Aorta (tissue), 5 donors: ENCODE measurements at regions not wholly inside any gene's neighbourhood (a gene's known extent, or its start where the extent isn't known, plus 50 kb on each side); places are given as distances from the start of the nearest gene placed in this dataset.

Experiments used
- ATAC-seq: fragments of 200-7000 bp; cut with Tn5 transposase; one replicate; pipeline ENCODE4 v1.9.1; 2022; ENCODE audit warnings: moderate library complexity; ENCODE audit not compliant: low FRiP score
- DNase-seq, 2 donors: peaks; one replicate each; pipeline ENCODE4 v3.0.0-alpha.2; 2020
- H3K27ac ChIP-seq, 2 donors: one replicate each; pipeline ENCODE4 v1.5.1; 2013; ENCODE audit warnings: low read length in 2 of 2, mild to moderate bottlenecking in 2 of 2, moderate library complexity in 2 of 2, control low read depth in 1 of 2, inconsistent platforms in 1 of 2, low read depth in 1 of 2
- H3K27me3 ChIP-seq, 2 donors: one replicate each; pipeline ENCODE4 v1.6.1; 2013; ENCODE audit warnings: control low read depth in 1 of 2, low read length in 1 of 2, mild to moderate bottlenecking in 1 of 2, moderate library complexity in 1 of 2; ENCODE audit not compliant: insufficient read depth in 2 of 2, control insufficient read depth in 1 of 2
- H3K36me3 ChIP-seq, 2 donors: one replicate each; pipeline ENCODE4 v1.6.1; 2013; ENCODE audit warnings: control low read depth in 1 of 2, low read length in 1 of 2, mild to moderate bottlenecking in 1 of 2; ENCODE audit not compliant: insufficient read depth in 2 of 2, control insufficient read depth in 1 of 2
- H3K4me1 ChIP-seq, 2 donors: one replicate each; pipeline ENCODE4 v1.6.1; 2013; ENCODE audit warnings: low read length in 2 of 2, control low read depth in 1 of 2, mild to moderate bottlenecking in 1 of 2, moderate library complexity in 1 of 2; ENCODE audit not compliant: insufficient read depth in 2 of 2, control insufficient read depth in 1 of 2
- H3K4me3 ChIP-seq, 2 donors: one replicate each; pipeline ENCODE4 v1.5.1; 2013; ENCODE audit warnings: low read length in 2 of 2, control low read depth in 1 of 2, mild to moderate bottlenecking in 1 of 2
- H3K9me3 ChIP-seq: one replicate; pipeline ENCODE4 v1.6.1; 2013; ENCODE audit warnings: mild to moderate bottlenecking, low read length; ENCODE audit not compliant: control insufficient read depth
- WGBS, 2 donors: extraction: QIAGEN DNeasy Blood & Tissue Kit; methylation state at CpG; one replicate each; pipeline ENCODE4 v1.1.7; 2013; 5-methylcytosine and 5-hydroxymethylcytosine counted together
- intact Hi-C, 2 donors: fragments of 100-400 bp; cut with DNase I; formaldehyde crosslinking; loops; one replicate each; pipeline versions ENCODE4 v1.14.2 to v1.15.0; 2022
- donor health status: healthy with polysubstance abuse.
- donor health status: Bipolar disorder and iron deficiency.
- donor health status: DM: no; HTN: no; CAD: no.
- donor health status: DM: no; HTN: no; CAD: no.
- donor health status: DM: yes; HTN: yes; CAD: no.

- DNase-seq (no peak), ATAC-seq (no peak)
- no peak overlapping the region for H3K4me3 ChIP-seq
- H3K4me1 ChIP-seq = no peaks in the 10 kb centered on the region
- H3K27ac ChIP-seq = no peak overlapping the region
- no peaks in the 10 kb centered on the region for H3K9me3 ChIP-seq
- intact Hi-C loops = no loop called here
- H3K36me3 ChIP-seq = no peaks in the 10 kb centered on the region
- WGBS, 2 donors = 30 to 43% methylated on average over 2 of the region's 2 CpGs
- H3K27me3 ChIP-seq = no peaks in the 10 kb centered on the region
Observed at GRCh38 chr9:28319981-28320380, 746.7 kb upstream of the C9orf72 start.

DNA sequence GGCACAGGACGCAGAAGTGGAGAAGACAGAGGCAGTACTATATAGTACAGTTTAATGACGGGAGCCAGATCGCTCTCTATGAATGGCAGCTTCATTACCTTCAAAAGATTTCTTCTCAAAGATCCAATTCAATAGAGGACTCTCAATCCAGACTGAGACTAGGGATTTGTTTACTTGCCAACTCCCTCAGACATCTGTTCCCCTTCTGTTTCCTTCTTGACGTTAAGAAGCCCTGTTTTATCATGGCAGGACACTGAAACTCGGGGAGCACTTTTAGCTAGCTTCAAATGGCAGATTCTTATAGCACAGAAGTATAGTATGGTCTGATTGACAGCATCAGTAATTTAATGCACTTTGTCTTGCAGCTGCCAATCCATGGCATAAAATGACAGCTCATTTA lies 747.3 kb upstream of the C9orf72 start:
- intact Hi-C loops = no loop called here
- WGBS, 2 donors = 27 to 33% methylated on average over 5 of the region's 5 CpGs

GRCh38 chr9:28329323-28329722 lies 756.0 kb upstream of the C9orf72 start:
- no peaks in the 10 kb centered on the region for H3K36me3 ChIP-seq
- H3K27ac ChIP-seq = no peak overlapping the region
- H3K27me3 ChIP-seq = no peaks in the 10 kb centered on the region
- no peaks in the 10 kb centered on the region for H3K4me1 ChIP-seq
- WGBS, 2 donors = 85 to 90% methylated on average over 3 of the region's 3 CpGs
- no peak for DNase-seq
- H3K9me3 ChIP-seq = peaks cover 1% of the 10 kb centered on the region
- intact Hi-C loops = no loop called here
- H3K4me3 ChIP-seq = no peak overlapping the region
- ATAC-seq = no peak

More for the DNA sequence above, 747.3 kb upstream of the C9orf72 start:
- H3K27ac ChIP-seq = no peak overlapping the region
- no peak overlapping the region for H3K4me3 ChIP-seq
- H3K4me1 ChIP-seq = no peaks in the 10 kb centered on the region
- no peaks in the 10 kb centered on the region for H3K9me3 ChIP-seq
- DNase-seq (no peak), ATAC-seq (no peak)
- H3K36me3 ChIP-seq = no peaks in the 10 kb centered on the region
- H3K27me3 ChIP-seq = no peaks in the 10 kb centered on the region

DNA sequence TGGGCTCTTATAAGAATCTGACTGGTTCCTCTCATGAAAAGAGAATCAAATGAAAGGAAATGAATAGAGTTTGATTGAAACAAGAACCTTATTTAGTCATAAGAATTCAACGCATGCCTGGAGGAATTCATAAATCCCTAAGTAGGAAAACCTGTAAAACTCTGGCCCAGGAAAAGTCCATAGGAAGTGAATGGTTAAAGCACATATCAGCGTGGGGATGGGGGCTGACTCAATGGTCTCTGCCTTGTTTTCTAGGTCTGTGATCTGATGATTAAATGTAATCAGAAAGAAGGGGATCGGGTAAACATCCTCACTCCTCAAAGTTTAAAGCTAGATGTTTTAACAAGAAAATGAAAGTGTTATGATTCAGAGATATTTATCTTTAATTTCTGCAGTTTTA lies 759.4 kb upstream of the C9orf72 start:
- intact Hi-C loops = no loop called here
- DNase-seq (no peak), ATAC-seq (no peak)
- no peaks in the 10 kb centered on the region for H3K4me1 ChIP-seq
- H3K36me3 ChIP-seq = no peaks in the 10 kb centered on the region
- no peak overlapping the region for H3K4me3 ChIP-seq
- no peaks in the 10 kb centered on the region for H3K27me3 ChIP-seq
- H3K27ac ChIP-seq = no peak overlapping the region
- H3K9me3 ChIP-seq = no peaks in the 10 kb centered on the region
- 62 to 73% methylated on average over 3 of the region's 3 CpGs for WGBS, 2 donors

- WGBS, 2 donors = 71 to 75% methylated on average over 4 of the region's 4 CpGs
- Histone ChIP-seq H3K36me3 (no peaks in the 10 kb centered on the region), H3K9me3 (peaks cover 2% of the 10 kb centered on the region), H3K4me3 (no peak overlapping the region), H3K27me3 (no peaks in the 10 kb centered on the region), H3K27ac (no peak overlapping the region), H3K4me1 (no peaks in the 10 kb centered on the region)
- ATAC-seq (no peak), DNase-seq (no peak)
- intact Hi-C loops = loop anchor here in 1 of 2 donors (10.0 kb wide), 1 partner anchor 63 kb away; no protein-coding TSS in a partner anchor
Observed at GRCh38 chr9:28341913-28342312, 768.6 kb upstream of the C9orf72 start.

GRCh38 chr9:28342815-28343338 lies 769.6 kb upstream of the C9orf72 start:
- DNase-seq (no peak), ATAC-seq (no peak)
- H3K4me3 ChIP-seq = no peak overlapping the region
- intact Hi-C loops = loop anchor here in 1 of 2 donors (10.0 kb wide), 1 partner anchor 62 kb away; no protein-coding TSS in a partner anchor
- no peaks in the 10 kb centered on the region for H3K4me1 ChIP-seq
- WGBS, 2 donors = 78 to 81% methylated on average over 2 of the region's 2 CpGs
- no peaks in the 10 kb centered on the region for H3K27me3 ChIP-seq
- H3K36me3 ChIP-seq = no peaks in the 10 kb centered on the region
- no peak overlapping the region for H3K27ac ChIP-seq
- H3K9me3 ChIP-seq = peaks cover 2% of the 10 kb centered on the region

- H3K27ac ChIP-seq = no peak overlapping the region
- no peaks in the 10 kb centered on the region for H3K4me1 ChIP-seq
- no peaks in the 10 kb centered on the region for H3K27me3 ChIP-seq
- no peaks in the 10 kb centered on the region for H3K9me3 ChIP-seq
- DNase-seq (no peak), ATAC-seq (no peak)
- intact Hi-C loops = loop anchor here in 1 of 2 donors (10.0 kb wide), 1 partner anchor 58 kb away; no protein-coding TSS in a partner anchor
- 35 to 54% methylated on average over 2 of the region's 2 CpGs for WGBS, 2 donors
- H3K4me3 ChIP-seq = no peak overlapping the region
- H3K36me3 ChIP-seq = no peaks in the 10 kb centered on the region
Observed at GRCh38 chr9:28363151-28363562, 789.9 kb upstream of the C9orf72 start.

GRCh38 chr9:28365020-28365640 lies 791.8 kb upstream of the C9orf72 start:
- DNase-seq (no peak), ATAC-seq (no peak)
- WGBS, 2 donors = 36 to 51% methylated on average over 6 of the region's 6 CpGs
- Histone ChIP-seq H3K4me1 (no peaks in the 10 kb centered on the region), H3K9me3 (no peaks in the 10 kb centered on the region), H3K27ac (no peak overlapping the region), H3K27me3 (no peaks in the 10 kb centered on the region), H3K36me3 (no peaks in the 10 kb centered on the region), H3K4me3 (no peak overlapping the region)
- intact Hi-C loops = loop anchor here in 1 of 2 donors (10.0 kb wide), 1 partner anchor 60 kb away; no protein-coding TSS in a partner anchor

GRCh38 chr9:28365728-28366127 lies 792.4 kb upstream of the C9orf72 start:
- Histone ChIP-seq H3K27me3 (no peaks in the 10 kb centered on the region), H3K36me3 (no peaks in the 10 kb centered on the region), H3K4me1 (no peaks in the 10 kb centered on the region), H3K27ac (no peak overlapping the region), H3K4me3 (no peak overlapping the region), H3K9me3 (no peaks in the 10 kb centered on the region)
- 49 to 59% methylated on average over 2 of the region's 2 CpGs for WGBS, 2 donors
- intact Hi-C loops = loop anchor here in 1 of 2 donors (10.0 kb wide), 1 partner anchor 61 kb away; no protein-coding TSS in a partner anchor
- DNase-seq (no peak), ATAC-seq (no peak)
